Epidermal melanocyte (primary cell): ENCODE measurements at regions not wholly inside any gene's neighbourhood (a gene's known extent, or its start where the extent isn't known, plus 50 kb on each side); places are given as distances from the start of the nearest gene placed in this dataset.

Experiments
- DNase-seq: peaks from one replicate; pipeline ENCODE4 v3.0.0; 2011; ENCODE audit warnings: low spot score; ENCODE audit not compliant: insufficient read length

DNA sequence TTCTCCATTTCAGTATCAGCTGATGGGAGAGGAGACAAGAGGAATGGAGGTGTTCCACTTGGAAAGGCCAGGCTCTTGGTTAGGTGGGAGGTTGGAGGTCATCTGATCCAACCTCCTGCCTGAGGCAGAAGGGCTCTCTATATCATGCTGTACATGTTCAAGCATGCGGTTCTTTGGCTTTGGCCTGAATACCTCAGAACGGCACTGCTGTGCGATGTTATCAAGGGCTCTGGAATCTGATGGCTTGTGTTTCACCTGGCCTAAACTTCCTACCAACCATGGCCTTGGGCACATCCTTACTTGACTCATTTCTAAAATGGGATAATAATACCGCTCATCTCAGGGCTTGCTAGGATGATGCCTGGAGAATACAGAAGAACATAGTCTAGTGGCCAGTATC is 90.1 kb upstream of the FAM169A start:
- DNase-seq, result no peak

DNA sequence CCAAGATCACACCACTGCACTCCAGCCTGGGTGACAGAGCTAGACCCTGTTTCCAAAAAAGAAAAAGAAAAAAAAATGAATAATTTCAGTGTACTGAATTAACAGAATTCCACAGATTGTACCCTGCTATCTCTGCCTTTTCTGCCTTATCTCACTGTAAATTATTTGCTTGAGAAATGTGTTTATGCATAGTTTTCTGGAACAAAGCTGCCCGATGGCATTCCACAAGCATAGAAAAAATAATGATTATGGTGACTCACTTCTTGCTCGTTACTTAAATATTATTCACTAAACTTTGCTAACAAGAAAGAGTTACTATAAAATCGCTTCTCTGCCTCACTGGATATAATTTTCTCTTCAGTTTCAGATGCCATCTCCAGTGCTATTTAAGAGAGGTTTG is 88.7 kb upstream of the FAM169A start:
- no peak for DNase-seq

DNA sequence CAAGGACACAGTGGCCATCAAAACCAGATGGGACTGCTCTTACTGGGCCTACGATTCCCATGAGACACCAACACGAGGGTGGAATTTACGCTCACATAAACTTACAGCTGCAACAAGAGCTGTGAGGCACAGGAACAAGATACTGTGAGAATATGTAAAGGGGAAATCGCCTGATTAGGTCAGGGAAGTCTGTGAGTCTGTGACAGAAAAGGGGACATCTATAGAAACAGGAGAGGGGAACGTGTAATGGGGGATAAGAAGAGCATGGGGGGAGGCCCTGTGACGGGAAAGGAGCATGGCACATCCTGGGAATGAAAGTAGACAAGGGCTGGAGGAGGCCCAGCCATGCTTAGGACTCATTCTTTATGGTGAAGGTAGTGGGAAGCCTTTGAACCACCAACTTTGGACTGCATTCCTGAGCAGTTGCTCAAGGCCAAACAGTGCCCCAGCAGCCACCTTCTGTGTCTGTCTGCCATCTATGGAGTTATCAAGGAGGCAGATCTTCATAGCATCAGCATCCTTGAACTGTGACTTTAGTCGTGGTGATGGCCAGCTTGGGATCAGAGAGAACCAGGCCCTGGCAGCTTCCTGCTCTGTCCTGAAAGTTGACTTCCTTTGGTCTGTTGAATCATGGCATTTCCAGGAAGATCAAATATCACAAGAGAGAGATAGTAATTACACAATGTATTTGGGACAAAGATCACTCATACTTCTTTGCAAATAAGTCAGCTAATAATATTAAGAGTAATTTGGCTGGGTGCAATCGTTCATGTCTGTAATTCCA is 87.9 kb upstream of the FAM169A start:
- DNase-seq, result no peak

DNA sequence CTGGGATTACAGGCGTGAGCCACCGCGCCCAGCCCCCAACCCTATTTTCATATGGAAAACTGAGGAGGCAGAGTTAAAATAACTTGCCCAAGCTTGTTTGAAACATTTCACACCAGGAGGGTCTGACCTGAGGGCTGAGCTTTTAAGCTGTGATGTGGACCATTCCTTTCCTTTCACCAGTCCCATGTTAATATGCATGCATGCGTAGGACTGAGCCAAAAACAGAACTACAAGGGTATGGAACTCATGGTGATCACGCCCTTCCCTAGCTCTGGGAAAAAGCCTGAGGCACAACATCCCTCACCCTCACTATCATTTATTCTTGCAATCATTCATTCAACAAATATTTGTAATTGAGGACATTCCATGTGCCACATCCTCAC is 87.4 kb upstream of the FAM169A start:
- DNase-seq, result no peak

GRCh38 chr5:74952406-74952805 is 86.2 kb upstream of the FAM169A start:
- DNase-seq, result no peak

GRCh38 chr5:74951865-74952264 is 85.7 kb upstream of the FAM169A start:
- DNase-seq, result no peak

GRCh38 chr5:74950836-74951515 is 84.8 kb upstream of the FAM169A start:
- no peak for DNase-seq

- DNase-seq, result no peak
Measured at GRCh38 chr5:74949976-74950375, 83.8 kb upstream of the FAM169A start.

DNA sequence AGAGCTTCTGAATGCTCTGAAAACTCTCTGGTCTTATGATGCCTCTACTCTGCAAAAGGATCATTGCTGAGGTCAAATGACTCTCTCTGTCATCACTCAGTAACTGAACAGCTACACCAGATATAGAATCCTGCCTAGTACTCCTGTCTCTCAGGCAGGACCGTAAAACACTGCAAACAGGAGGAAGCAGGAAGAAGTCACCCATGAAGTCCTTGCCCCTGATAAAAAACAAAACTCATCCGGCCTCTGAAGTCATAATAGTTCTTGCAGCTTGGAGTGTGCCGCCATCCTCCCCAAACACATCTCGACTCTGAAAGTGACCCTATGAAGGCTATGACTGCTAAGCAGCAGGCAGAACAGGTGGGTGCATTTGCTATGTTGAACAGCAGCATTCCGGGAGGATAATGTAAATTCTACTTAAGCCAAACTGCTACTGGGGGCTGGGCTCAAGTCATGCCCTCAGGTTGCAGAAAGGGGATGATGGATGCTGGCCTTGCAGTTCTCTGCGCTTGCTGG is 81.9 kb upstream of the FAM169A start:
- DNase-seq, result no peak

DNA sequence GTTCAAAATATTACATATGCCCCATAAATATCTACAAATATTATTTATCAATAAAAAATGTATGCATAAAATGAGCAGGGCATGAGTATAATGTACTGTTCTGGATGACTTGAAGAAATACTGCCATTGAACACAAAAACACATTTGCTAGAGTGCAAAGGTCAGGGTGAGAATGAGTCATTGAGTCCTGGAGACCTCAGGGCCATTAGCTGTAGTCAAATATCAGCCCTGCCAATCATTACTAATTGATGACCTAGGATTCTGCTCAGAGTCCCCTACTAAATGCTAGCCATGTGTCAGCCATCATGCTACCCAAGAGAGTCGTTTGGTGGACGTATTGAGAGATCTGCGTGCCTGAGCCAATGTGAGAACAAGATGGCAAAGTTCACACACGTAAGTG is 80.3 kb upstream of the FAM169A start:
- no peak for DNase-seq

DNA sequence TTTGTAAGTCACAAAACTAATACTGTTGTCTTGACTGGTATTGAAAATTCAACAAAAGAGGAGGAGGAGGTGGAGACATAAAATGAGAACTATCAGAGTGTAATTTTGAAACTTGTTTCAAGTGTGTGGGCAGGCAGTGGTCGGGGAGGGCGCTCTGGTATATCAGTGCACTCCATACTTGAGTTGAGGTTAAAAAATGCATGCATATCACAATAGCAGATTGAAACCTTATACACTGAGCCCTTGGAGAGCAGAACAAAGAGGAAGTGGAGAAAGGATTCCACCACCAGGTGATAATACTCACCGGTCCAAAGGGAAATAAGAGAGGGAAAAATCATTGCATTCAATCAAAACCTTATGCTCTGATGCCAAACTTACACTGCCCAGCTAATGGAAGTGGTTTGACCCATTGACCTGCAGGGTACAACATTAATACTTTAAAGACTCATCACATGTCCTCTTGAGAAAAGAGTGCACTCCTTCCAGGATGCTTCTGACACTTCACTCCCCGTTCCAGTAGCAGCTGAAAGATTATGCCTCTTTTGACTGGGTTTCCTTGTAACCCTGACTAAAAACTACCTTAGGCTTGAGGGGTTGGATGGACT is 79.5 kb upstream of the FAM169A start:
- DNase-seq, result no peak

DNA sequence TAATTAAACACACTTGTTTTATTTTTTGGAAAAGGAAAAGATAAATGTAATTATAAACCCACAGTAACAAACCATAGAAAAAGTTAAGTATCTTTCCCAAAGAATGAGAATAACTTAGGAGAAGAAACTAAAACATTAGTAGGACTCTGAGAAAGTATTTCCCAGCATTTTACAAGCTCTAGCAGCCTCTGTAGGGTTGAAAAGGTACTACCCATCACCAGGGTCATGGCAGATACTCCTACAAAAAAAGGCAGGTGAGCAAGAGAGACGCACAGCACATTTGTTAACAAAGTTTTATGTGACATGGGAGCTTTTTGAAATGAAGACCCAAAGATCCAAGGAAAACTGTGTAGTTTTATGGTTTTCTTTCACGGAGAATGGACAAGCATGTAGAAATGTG is 77.7 kb upstream of the FAM169A start:
- DNase-seq, result no peak

GRCh38 chr5:74942622-74943286 is 76.6 kb upstream of the FAM169A start:
- DNase-seq, result no peak

GRCh38 chr5:74940782-74941353 is 74.7 kb upstream of the FAM169A start:
- DNase-seq, result no peak

GRCh38 chr5:74938250-74938933 is 72.2 kb upstream of the FAM169A start:
- no peak for DNase-seq

DNA sequence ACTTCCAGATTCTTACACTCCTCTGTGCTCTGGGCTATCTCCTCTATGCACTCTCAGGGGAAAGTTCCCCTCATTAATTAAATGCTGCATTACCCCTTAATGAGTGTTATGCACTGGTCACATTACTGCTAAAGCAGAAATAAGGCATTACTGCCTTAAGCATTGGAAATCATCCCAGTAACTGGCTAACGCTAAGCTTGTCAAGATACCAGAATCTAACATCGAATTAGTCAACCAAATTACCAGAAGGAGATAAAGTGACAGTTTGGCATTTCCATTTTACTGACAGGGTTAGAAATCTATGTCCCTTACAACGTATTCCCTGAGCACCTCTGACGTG is 69.5 kb upstream of the FAM169A start:
- no peak for DNase-seq

GRCh38 chr5:74934949-74935751 is 69.0 kb upstream of the FAM169A start:
- DNase-seq, result no peak

- no peak for DNase-seq
Measured at GRCh38 chr5:74927336-74927735, 61.1 kb upstream of the FAM169A start.

GRCh38 chr5:74919487-74919886 is 53.3 kb upstream of the FAM169A start:
- DNase-seq, result peak; percentile 59

DNA sequence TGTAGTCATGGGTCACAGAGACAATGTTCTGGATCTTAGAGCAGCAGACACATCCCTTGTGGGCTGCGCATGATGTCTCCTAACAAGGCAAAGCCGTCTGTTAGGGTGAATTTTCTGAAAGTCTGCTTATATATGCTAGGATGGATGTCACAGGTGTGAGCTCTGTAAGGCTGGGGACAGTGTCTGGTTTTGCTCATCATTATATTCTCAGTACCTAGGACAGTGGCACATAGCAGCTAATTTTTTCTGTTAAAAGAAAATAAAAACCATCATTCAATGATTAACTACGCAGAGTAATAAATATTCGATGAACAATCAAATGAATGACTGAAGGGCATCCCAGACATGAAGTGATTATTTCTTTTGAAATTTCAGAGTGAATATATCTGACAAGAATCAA is 52.9 kb upstream of the FAM169A start:
- no peak for DNase-seq
